Calu3 (cell line): ENCODE measurements at regions not wholly inside any gene's neighbourhood (a gene's known extent, or its start where the extent isn't known, plus 50 kb on each side); places are given as distances from the start of the nearest gene placed in this dataset.
A peak's percentile ranks its signal among the peaks of the same experiment; 100 is the strongest.

ENCODE experiments used
- BruUV-seq: library from RNA; stranded (reverse); fragments of 400-500 nt; replicated peaks from 2 replicates; lab custom pipeline; 2021; lab: Mats Ljungman, UMichigan
- CTCF ChIA-PET: fragments of 300-600 bp; sonication (Branson Sonifier 250); formaldehyde crosslinking; loops from one replicate; lab custom pipeline; 2022; ENCODE audit warnings: antibody characterized with exemption; lab: Charles Lee
- DNase-seq: peaks from one replicate; pipeline ENCODE4 v3.0.0; 2022
- H3K27ac Mint-ChIP-seq: one replicate; pipeline ENCODE4 v1.8.0; 2022; ENCODE audit warnings: mixed read lengths; ENCODE audit not compliant: unreplicated experiment
- H3K27me3 Mint-ChIP-seq: one replicate; pipeline ENCODE4 v1.8.0; 2022; ENCODE audit warnings: mixed read lengths; ENCODE audit not compliant: unreplicated experiment
- H3K36me3 Mint-ChIP-seq: one replicate; pipeline ENCODE4 v1.8.0; 2022; ENCODE audit warnings: mild to moderate bottlenecking, moderate library complexity, mixed read lengths; ENCODE audit not compliant: insufficient read depth, unreplicated experiment
- H3K4me1 Mint-ChIP-seq: one replicate; pipeline ENCODE4 v1.8.0; 2022; ENCODE audit warnings: mild to moderate bottlenecking, low read depth, mixed read lengths; ENCODE audit not compliant: unreplicated experiment
- H3K4me3 Mint-ChIP-seq: one replicate; pipeline ENCODE4 v1.8.0; 2022; ENCODE audit warnings: mild to moderate bottlenecking, low read depth, moderate library complexity, mixed read lengths; ENCODE audit not compliant: unreplicated experiment
- H3K9me3 Mint-ChIP-seq: one replicate; pipeline ENCODE4 v1.8.0; 2022; ENCODE audit warnings: low read depth, mixed read lengths; ENCODE audit not compliant: unreplicated experiment
- CTCF ChIP-seq: fragments of 200-600 bp; IDR thresholded peaks from one replicate; pipeline ENCODE4 v1.8.0; 2022; ENCODE audit warnings: antibody characterized with exemption; ENCODE audit not compliant: unreplicated experiment
- intact Hi-C: fragments of 100-400 bp; cut with micrococcal nuclease; formaldehyde crosslinking; loops from one replicate; pipeline ENCODE4 v1.10.0; 2022; ENCODE audit not compliant: unreplicated experiment

GRCh38 chr20:6665161-6665560 lies 102.3 kb upstream of the BMP2 start:
- H3K4me3 Mint-ChIP-seq, result no peak overlapping the region
- BruUV-seq, result no TSS peak
- no peak overlapping the region for H3K27ac Mint-ChIP-seq
- peaks cover 32% of the 10 kb centered on the region for H3K4me1 Mint-ChIP-seq
- H3K36me3 Mint-ChIP-seq, result no peaks in the 10 kb centered on the region
- H3K9me3 Mint-ChIP-seq, result no peaks in the 10 kb centered on the region
- no peak for TF ChIP-seq CTCF
- no peaks in the 10 kb centered on the region for H3K27me3 Mint-ChIP-seq
- CTCF ChIA-PET, result no interaction called here
- intact Hi-C loops, result no loop called here
- DNase-seq, result no peak

GRCh38 chr20:6664574-6664973 lies 102.9 kb upstream of the BMP2 start:
- Mint-ChIP-seq H3K4me1 (peaks cover 36% of the 10 kb centered on the region), H3K36me3 (no peaks in the 10 kb centered on the region), H3K4me3 (no peak overlapping the region), H3K27ac (no peak overlapping the region), H3K27me3 (no peaks in the 10 kb centered on the region), H3K9me3 (no peaks in the 10 kb centered on the region)
- TF ChIP-seq CTCF, result no peak
- intact Hi-C loops, result loop anchor here (5.0 kb wide), 1 partner anchor 43 kb away; no protein-coding TSS in a partner anchor
- CTCF ChIA-PET, result no interaction called here
- DNase-seq, result no peak
- no TSS peak for BruUV-seq

GRCh38 chr20:6663751-6664388 lies 103.6 kb upstream of the BMP2 start:
- H3K4me1 Mint-ChIP-seq, result peaks cover 36% of the 10 kb centered on the region
- intact Hi-C loops, result loop anchor here (5.0 kb wide), 1 partner anchor 43 kb away; no protein-coding TSS in a partner anchor
- H3K27ac Mint-ChIP-seq, result no peak overlapping the region
- no TSS peak for BruUV-seq
- peak; percentile 2 for DNase-seq
- H3K27me3 Mint-ChIP-seq, result no peaks in the 10 kb centered on the region
- CTCF ChIA-PET, result interaction anchor here (0.8 to 1.7 kb wide), 4 partner anchors 13 to 45 kb away, joined by 3 to 5 read pairs (median 4); no protein-coding TSS in a partner anchor
- no peak for TF ChIP-seq CTCF
- H3K36me3 Mint-ChIP-seq, result no peaks in the 10 kb centered on the region
- H3K4me3 Mint-ChIP-seq, result no peak overlapping the region
- H3K9me3 Mint-ChIP-seq, result no peaks in the 10 kb centered on the region

GRCh38 chr20:6663104-6663503 lies 104.4 kb upstream of the BMP2 start:
- no TSS peak for BruUV-seq
- TF ChIP-seq CTCF, result no peak
- Mint-ChIP-seq H3K27ac (no peak overlapping the region), H3K27me3 (no peaks in the 10 kb centered on the region), H3K36me3 (no peaks in the 10 kb centered on the region), H3K4me1 (peaks cover 36% of the 10 kb centered on the region), H3K9me3 (no peaks in the 10 kb centered on the region), H3K4me3 (no peak overlapping the region)
- CTCF ChIA-PET, result interaction anchor here (1.4 to 1.7 kb wide), 3 partner anchors 12 to 46 kb away, joined by 4 to 5 read pairs (median 4); no protein-coding TSS in a partner anchor
- intact Hi-C loops, result loop anchor here (5.0 kb wide), 1 partner anchor 44 kb away; no protein-coding TSS in a partner anchor
- no peak for DNase-seq
